ENCODE measurements at regions not wholly inside any gene's neighbourhood (a gene's known extent, or its start where the extent isn't known, plus 50 kb on each side); places are given as distances from the start of the nearest gene placed in this dataset.
A peak's percentile ranks its signal among the peaks of the same experiment; 100 is the strongest.

- intact Hi-C loops (cut with DNase I) = no loop called here
- no peak overlapping the region for H3K27ac ChIP-seq
These were observed 207.7 kb upstream of the FGGY start for GRCh38 chr1:59089036-59089798.

DNA sequence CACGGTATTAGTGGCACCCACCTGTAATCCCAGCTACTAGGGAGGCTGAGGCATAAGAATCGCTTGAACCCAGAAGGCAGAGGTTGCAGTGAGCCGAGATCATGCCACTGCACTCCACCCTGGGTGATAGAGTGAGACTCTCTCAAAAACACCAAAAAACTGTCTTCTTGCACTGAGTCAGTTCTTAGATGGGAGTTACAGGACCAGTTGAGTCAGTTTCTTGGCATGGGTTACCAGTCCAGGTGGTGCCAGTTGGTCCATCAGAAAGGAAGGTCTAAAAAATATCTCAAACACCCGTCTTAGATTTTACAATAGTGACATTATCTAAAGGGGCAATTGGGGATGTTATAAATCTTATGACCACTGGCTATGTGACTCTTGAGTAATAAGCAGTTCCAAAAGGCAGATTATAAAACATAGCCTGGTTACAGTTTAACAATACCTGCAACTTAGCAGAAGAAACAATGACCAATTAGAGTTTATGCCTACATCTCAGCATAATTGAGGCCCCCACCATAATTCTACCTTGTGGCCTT is 206.9 kb upstream of the FGGY start:
- DNase-seq (no peak), ATAC-seq (no peak)
- H3K4me3 ChIP-seq = no peak overlapping the region
- H3K27ac ChIP-seq = no peak overlapping the region
- peaks cover 6% of the 10 kb centered on the region for H3K9me3 ChIP-seq
- no peaks in the 10 kb centered on the region for H3K36me3 ChIP-seq
- H3K27me3 ChIP-seq = no peaks in the 10 kb centered on the region
- no peaks in the 10 kb centered on the region for H3K4me1 ChIP-seq
- intact Hi-C loops (cut with DNase I) = no loop called here
- no peak for TF ChIP-seq CTCF (IDR thresholded peaks at IDR 0.05)

More at GRCh38 chr1:59089036-59089798, 207.7 kb upstream of the FGGY start:
- no peak for TF ChIP-seq CTCF (IDR thresholded peaks at IDR 0.05)
- Histone ChIP-seq H3K27me3 (no peaks in the 10 kb centered on the region), H3K4me1 (no peaks in the 10 kb centered on the region), H3K36me3 (no peaks in the 10 kb centered on the region), H3K9me3 (peaks cover 6% of the 10 kb centered on the region), H3K4me3 (no peak overlapping the region)
- ATAC-seq (no peak), DNase-seq (no peak)

DNA sequence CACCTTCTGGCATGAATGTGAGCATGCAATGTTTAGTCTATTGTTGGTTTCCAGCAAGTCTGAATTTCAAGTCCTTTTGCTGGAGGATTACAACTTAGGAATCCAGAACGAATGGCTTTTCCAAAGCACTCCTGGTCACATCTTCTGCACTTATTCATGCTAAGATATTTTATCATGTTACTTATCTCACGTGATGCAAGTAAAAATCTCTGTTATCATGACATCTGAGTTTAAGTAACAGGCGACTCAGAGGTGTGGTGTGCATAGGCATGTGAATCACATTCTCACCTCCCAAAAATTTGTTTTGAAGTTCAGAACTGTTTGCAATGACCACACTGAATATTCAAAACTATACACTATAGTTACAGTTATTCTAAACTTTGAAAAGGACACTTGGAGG is 204.8 kb upstream of the FGGY start:
- no peaks in the 10 kb centered on the region for H3K36me3 ChIP-seq
- peaks cover 6% of the 10 kb centered on the region for H3K9me3 ChIP-seq
- no peaks in the 10 kb centered on the region for H3K4me1 ChIP-seq
- ATAC-seq = no peak
- H3K4me3 ChIP-seq = no peak overlapping the region
- intact Hi-C loops (cut with DNase I) = no loop called here
- no peak for DNase-seq
- no peak overlapping the region for H3K27ac ChIP-seq
- H3K27me3 ChIP-seq = no peaks in the 10 kb centered on the region
- no peak for TF ChIP-seq CTCF (IDR thresholded peaks at IDR 0.05)

GRCh38 chr1:59094001-59094400 is 202.9 kb upstream of the FGGY start:
- Histone ChIP-seq H3K9me3 (peaks cover 3% of the 10 kb centered on the region), H3K36me3 (no peaks in the 10 kb centered on the region), H3K27ac (no peak overlapping the region), H3K4me3 (no peak overlapping the region), H3K27me3 (no peaks in the 10 kb centered on the region), H3K4me1 (no peaks in the 10 kb centered on the region)
- no peak for TF ChIP-seq CTCF (IDR thresholded peaks at IDR 0.05)
- DNase-seq (no peak), ATAC-seq (peak; percentile 53)
- intact Hi-C loops (cut with DNase I) = no loop called here

DNA sequence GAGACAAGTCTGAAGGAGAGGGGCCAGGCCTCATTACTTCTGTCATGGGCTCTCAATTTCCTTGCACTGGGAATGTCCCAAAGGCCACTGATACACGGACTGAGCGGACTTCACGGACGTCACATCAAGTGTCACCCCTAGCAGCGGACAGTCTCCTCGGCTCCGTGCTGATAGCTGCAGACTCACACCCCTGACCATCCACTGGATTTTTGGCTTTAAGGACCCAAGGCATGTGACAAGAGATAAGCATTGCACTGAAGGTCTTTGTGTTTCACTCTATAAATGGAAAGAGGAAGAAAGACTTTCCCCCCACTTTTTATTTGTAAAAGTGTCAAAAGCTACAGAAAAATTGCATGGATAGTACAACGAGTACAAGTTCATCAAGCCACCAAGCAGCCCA is 200.4 kb upstream of the FGGY start:
- Histone ChIP-seq H3K4me3 (no peak overlapping the region), H3K9me3 (no peaks in the 10 kb centered on the region), H3K27ac (no peak overlapping the region), H3K36me3 (no peaks in the 10 kb centered on the region), H3K4me1 (no peaks in the 10 kb centered on the region), H3K27me3 (no peaks in the 10 kb centered on the region)
- intact Hi-C loops (cut with DNase I) = no loop called here
- no peak for TF ChIP-seq CTCF (IDR thresholded peaks at IDR 0.05)
- ATAC-seq (no peak), DNase-seq (no peak)
